Transverse colon (tissue), 4 donors: ENCODE measurements at regions not wholly inside any gene's neighbourhood (a gene's known extent, or its start where the extent isn't known, plus 50 kb on each side); places are given as distances from the start of the nearest gene placed in this dataset.

Experiments used
- EP300 ChIP-seq: sonication (generic); formaldehyde crosslinking; IDR thresholded peaks from one replicate; pipeline ENCODE4 v1.6.1; 2017; ENCODE audit warnings: antibody characterized with exemption, low read depth
- POLR2A ChIP-seq: fragments of 450-650 bp; IDR thresholded peaks from one replicate; pipeline ENCODE4 v1.6.1; 2016; ENCODE audit warnings: antibody characterized with exemption, mild to moderate bottlenecking, moderate library complexity
- POLR2AphosphoS5 ChIP-seq, 3 donors: sonication (generic); formaldehyde crosslinking; IDR thresholded peaks; one replicate each; pipeline ENCODE4 v1.6.1; 2016; ENCODE audit warnings: antibody characterized with exemption in 3 of 3
- TF ChIP-seq, protein P1 (sequence below), 5 experiments: fragments of 200-600 bp in 3 of 5; fragments of 450-650 bp in 2 of 5; sonication (generic) in 3 of 5; IDR thresholded peaks; 1 replicate in 2 of 5; 2 replicates in 3 of 5; pipeline ENCODE4 v1.5.1; 2016 to 2017; ENCODE audit warnings: antibody characterized with exemption in 5 of 5, inconsistent platforms in 3 of 5, mild to moderate bottlenecking in 2 of 5, moderate library complexity in 1 of 5

GRCh38 chr5:58107704-58108103, 352.2 kb downstream of the PLK2 start:
- TF ChIP-seq POLR2A (no peak), POLR2AphosphoS5 (IDR thresholded peaks at IDR 0.05) (no peak), EP300 (no peak)
- TF ChIP-seq, protein P1, sequence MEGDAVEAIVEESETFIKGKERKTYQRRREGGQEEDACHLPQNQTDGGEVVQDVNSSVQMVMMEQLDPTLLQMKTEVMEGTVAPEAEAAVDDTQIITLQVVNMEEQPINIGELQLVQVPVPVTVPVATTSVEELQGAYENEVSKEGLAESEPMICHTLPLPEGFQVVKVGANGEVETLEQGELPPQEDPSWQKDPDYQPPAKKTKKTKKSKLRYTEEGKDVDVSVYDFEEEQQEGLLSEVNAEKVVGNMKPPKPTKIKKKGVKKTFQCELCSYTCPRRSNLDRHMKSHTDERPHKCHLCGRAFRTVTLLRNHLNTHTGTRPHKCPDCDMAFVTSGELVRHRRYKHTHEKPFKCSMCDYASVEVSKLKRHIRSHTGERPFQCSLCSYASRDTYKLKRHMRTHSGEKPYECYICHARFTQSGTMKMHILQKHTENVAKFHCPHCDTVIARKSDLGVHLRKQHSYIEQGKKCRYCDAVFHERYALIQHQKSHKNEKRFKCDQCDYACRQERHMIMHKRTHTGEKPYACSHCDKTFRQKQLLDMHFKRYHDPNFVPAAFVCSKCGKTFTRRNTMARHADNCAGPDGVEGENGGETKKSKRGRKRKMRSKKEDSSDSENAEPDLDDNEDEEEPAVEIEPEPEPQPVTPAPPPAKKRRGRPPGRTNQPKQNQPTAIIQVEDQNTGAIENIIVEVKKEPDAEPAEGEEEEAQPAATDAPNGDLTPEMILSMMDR (IDR thresholded peaks at IDR 0.05), result no peak
